ENCODE measurements at regions not wholly inside any gene's neighbourhood (a gene's known extent, or its start where the extent isn't known, plus 50 kb on each side); places are given as distances from the start of the nearest gene placed in this dataset.

- TF ChIP-seq CTCF (IDR thresholded peaks at IDR 0.05) = no peak
- TF ChIP-seq POLR2A (IDR thresholded peaks at IDR 0.05) = no peak
Observed at GRCh38 chr10:121137533-121137932, 286.4 kb downstream of the WDR11 start.
